Parathyroid adenoma (tissue), 2 donors: ENCODE measurements at regions not wholly inside any gene's neighbourhood (a gene's known extent, or its start where the extent isn't known, plus 50 kb on each side); places are given as distances from the start of the nearest gene placed in this dataset.
"Not testable (repeated sequence)": the region's sequence is repeated elsewhere in the genome, so short reads cannot be mapped to it uniquely, and the experiment has no call there.

Experiments used
- H2AFZ ChIP-seq: fragments of 300-600 bp; sonication (generic); one replicate; pipeline ENCODE4 v1.7.0; 2017; ENCODE audit warnings: antibody characterized with exemption, mild to moderate bottlenecking
- H3K27ac ChIP-seq: fragments of 300-600 bp; sonication (generic); one replicate; pipeline ENCODE4 v1.7.0; 2017
- H3K27me3 ChIP-seq: fragments of 300-600 bp; sonication (generic); one replicate; pipeline ENCODE4 v1.7.0; 2017; ENCODE audit warnings: low read length; ENCODE audit not compliant: control insufficient read depth, insufficient read depth
- H3K36me3 ChIP-seq: fragments of 300-600 bp; sonication (generic); one replicate; pipeline ENCODE4 v1.7.0; 2017; ENCODE audit warnings: low read length; ENCODE audit not compliant: control insufficient read depth, insufficient read depth
- H3K4me1 ChIP-seq: fragments of 300-600 bp; sonication (generic); one replicate; pipeline ENCODE4 v1.7.0; 2017; ENCODE audit warnings: control low read depth
- H3K4me2 ChIP-seq: fragments of 300-600 bp; sonication (generic); one replicate; pipeline ENCODE4 v1.7.0; 2017; ENCODE audit warnings: low read length
- H3K4me3 ChIP-seq: fragments of 300-600 bp; sonication (generic); one replicate; pipeline ENCODE4 v1.7.0; 2017; ENCODE audit warnings: low read depth, low read length
- H3K79me2 ChIP-seq: fragments of 300-600 bp; sonication (generic); one replicate; pipeline ENCODE4 v1.7.0; 2017; ENCODE audit warnings: control low read depth
- H3K9ac ChIP-seq: fragments of 300-600 bp; sonication (generic); one replicate; pipeline ENCODE4 v1.7.0; 2017; ENCODE audit warnings: mild to moderate bottlenecking
- H3K9me3 ChIP-seq: fragments of 300-600 bp; sonication (generic); one replicate; pipeline ENCODE4 v1.7.0; 2017; ENCODE audit warnings: low read length; ENCODE audit not compliant: control insufficient read depth
- CTCF ChIP-seq: fragments of 300-600 bp; sonication (generic); IDR thresholded peaks from one replicate; pipeline ENCODE4 v1.7.0; 2017; ENCODE audit warnings: antibody characterized with exemption, mild to moderate bottlenecking
- donor health status: primary hyperparathyroidism.

DNA sequence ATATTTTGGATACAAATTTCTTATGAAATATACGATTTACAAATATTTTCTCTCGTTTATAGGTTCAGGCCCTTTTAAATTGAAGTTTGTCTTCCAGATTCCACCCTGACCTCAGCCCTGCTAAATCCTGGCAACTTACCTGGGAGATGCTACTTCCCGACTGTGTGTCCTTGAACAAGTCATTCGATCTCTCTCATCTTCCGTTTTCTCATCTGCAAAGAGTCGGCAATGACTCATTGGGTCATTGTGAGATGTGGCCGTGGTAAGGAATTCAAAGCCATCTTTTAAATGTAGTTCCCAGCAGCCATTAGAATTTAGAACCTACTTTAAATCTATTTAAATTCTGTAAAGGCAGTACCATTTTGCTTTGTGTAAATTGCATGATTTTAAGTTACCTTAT is 72.5 kb downstream of the LHX2 start:
- Histone ChIP-seq H3K4me3 (no peak overlapping the region), H3K36me3 (no peaks in the 10 kb centered on the region), H3K27me3 (no peaks in the 10 kb centered on the region), H3K4me2 (no peak overlapping the region), H3K9me3 (peaks cover 4% of the 10 kb centered on the region), H3K4me1 (no peaks in the 10 kb centered on the region), H3K9ac (no peak overlapping the region), H2AFZ (no peak overlapping the region), H3K27ac (no peak overlapping the region), H3K79me2 (no peaks in the 10 kb centered on the region)
- TF ChIP-seq CTCF: no peak

DNA sequence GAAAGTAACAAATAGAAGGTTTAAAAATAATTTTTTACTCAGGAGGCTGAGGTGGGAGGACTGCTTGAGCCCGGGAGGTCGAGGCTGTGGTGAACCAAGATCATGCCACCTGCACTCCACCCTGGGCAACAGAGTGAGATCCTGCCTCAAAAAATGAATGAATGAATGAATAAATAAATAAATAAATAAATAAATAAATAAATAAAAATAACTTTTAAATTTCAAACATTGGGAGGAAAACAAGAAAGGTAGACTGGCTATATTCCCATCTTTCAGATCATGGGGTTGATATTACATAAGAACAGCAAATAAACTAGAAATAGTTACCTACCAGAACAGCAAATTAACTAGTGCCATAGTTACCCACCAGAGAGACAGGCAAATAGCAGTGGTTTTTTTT is 75.7 kb downstream of the LHX2 start:
- no peaks in the 10 kb centered on the region for H3K4me1 ChIP-seq
- no peak for TF ChIP-seq CTCF
- H2AFZ ChIP-seq: no peak overlapping the region
- no peak overlapping the region for H3K4me2 ChIP-seq
- H3K27me3 ChIP-seq: no peaks in the 10 kb centered on the region
- H3K9me3 ChIP-seq: peaks cover 4% of the 10 kb centered on the region
- no peaks in the 10 kb centered on the region for H3K79me2 ChIP-seq
- H3K9ac ChIP-seq: no peak overlapping the region
- no peak overlapping the region for H3K4me3 ChIP-seq
- no peak overlapping the region for H3K27ac ChIP-seq
- H3K36me3 ChIP-seq: no peaks in the 10 kb centered on the region

DNA sequence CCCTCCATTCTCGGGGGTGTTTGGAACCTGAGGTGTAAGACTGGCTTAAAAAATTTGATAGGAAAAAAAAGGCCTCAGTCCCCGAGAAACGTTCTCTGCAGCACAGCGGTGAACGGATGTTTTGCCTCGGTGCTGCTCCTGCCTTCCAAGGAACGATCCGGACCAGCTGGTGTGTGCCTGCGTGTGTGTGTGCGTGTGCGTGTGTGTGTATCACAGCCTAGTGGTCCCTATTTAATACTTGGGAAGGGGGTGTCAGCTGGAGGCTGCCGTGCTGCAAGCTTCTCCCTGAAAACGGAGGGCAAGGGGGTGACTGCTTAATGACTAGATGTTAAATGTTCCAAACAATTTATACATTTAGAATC is 76.9 kb downstream of the LHX2 start:
- H3K4me2 ChIP-seq: no peak overlapping the region
- peaks cover 4% of the 10 kb centered on the region for H3K9me3 ChIP-seq
- no peak for TF ChIP-seq CTCF
- no peak overlapping the region for H3K9ac ChIP-seq
- H2AFZ ChIP-seq: no peak overlapping the region
- no peaks in the 10 kb centered on the region for H3K36me3 ChIP-seq
- no peak overlapping the region for H3K27ac ChIP-seq
- no peak overlapping the region for H3K4me3 ChIP-seq
- H3K27me3 ChIP-seq: no peaks in the 10 kb centered on the region
- H3K4me1 ChIP-seq: no peaks in the 10 kb centered on the region
- no peaks in the 10 kb centered on the region for H3K79me2 ChIP-seq

- H3K9ac ChIP-seq, H3K79me2 ChIP-seq, H3K27ac ChIP-seq, H3K27me3 ChIP-seq, H3K4me2 ChIP-seq, H3K9me3 ChIP-seq, H2AFZ ChIP-seq, H3K4me3 ChIP-seq, H3K4me1 ChIP-seq, H3K36me3 ChIP-seq: not testable (repeated sequence)
Observed at GRCh38 chr9:124089631-124090488, 78.3 kb downstream of the LHX2 start.

GRCh38 chr9:124098141-124098905 is 86.8 kb downstream of the LHX2 start:
- no peak for TF ChIP-seq CTCF
- H3K4me3 ChIP-seq: no peak overlapping the region
- H3K79me2 ChIP-seq: no peaks in the 10 kb centered on the region
- no peaks in the 10 kb centered on the region for H3K36me3 ChIP-seq
- H3K9me3 ChIP-seq: no peaks in the 10 kb centered on the region
- H3K4me2 ChIP-seq: no peak overlapping the region
- no peak overlapping the region for H3K9ac ChIP-seq
- no peaks in the 10 kb centered on the region for H3K4me1 ChIP-seq
- H3K27me3 ChIP-seq: no peaks in the 10 kb centered on the region
- no peak overlapping the region for H3K27ac ChIP-seq
- no peak overlapping the region for H2AFZ ChIP-seq
